ENCODE measurements at regions not wholly inside any gene's neighbourhood (a gene's known extent, or its start where the extent isn't known, plus 50 kb on each side); places are given as distances from the start of the nearest gene placed in this dataset.

GRCh38 chr3:117479095-117479494 lies 769.5 kb downstream of the TUSC7 start:
- no peak overlapping the region for H3K4me3 ChIP-seq
- no peak for TF ChIP-seq CTCF (IDR thresholded peaks at IDR 0.05; ENCODE audit: low read depth, low read length)
- no peak for DNase-seq (ENCODE audit: low read depth in 1 of 2, low spot score in 1 of 2)
- H3K27ac ChIP-seq, result no peak overlapping the region
- H3K27me3 ChIP-seq, result no peaks in the 10 kb centered on the region
- no peaks in the 10 kb centered on the region for H3K9me3 ChIP-seq (ENCODE audit: low read depth)
- peaks cover 9% of the 10 kb centered on the region for H3K4me1 ChIP-seq (ENCODE audit: low read depth)
- no peaks in the 10 kb centered on the region for H3K36me3 ChIP-seq

GRCh38 chr3:117480525-117480924 lies 770.9 kb downstream of the TUSC7 start:
- TF ChIP-seq CTCF (IDR thresholded peaks at IDR 0.05; ENCODE audit: low read depth, low read length), result no peak
- Histone ChIP-seq H3K9me3 (ENCODE audit: low read depth) (no peaks in the 10 kb centered on the region), H3K27me3 (no peaks in the 10 kb centered on the region), H3K4me3 (no peak overlapping the region), H3K4me1 (ENCODE audit: low read depth) (peaks cover 9% of the 10 kb centered on the region), H3K36me3 (no peaks in the 10 kb centered on the region), H3K27ac (no peak overlapping the region)
- DNase-seq (ENCODE audit: low read depth in 1 of 2, low spot score in 1 of 2), result no peak

GRCh38 chr3:117480972-117481371 lies 771.4 kb downstream of the TUSC7 start:
- no peaks in the 10 kb centered on the region for H3K9me3 ChIP-seq (ENCODE audit: low read depth)
- DNase-seq (ENCODE audit: low read depth in 1 of 2, low spot score in 1 of 2), result no peak
- H3K36me3 ChIP-seq, result no peaks in the 10 kb centered on the region
- H3K4me1 ChIP-seq (ENCODE audit: low read depth), result peaks cover 9% of the 10 kb centered on the region
- no peak overlapping the region for H3K4me3 ChIP-seq
- H3K27ac ChIP-seq, result no peak overlapping the region
- TF ChIP-seq CTCF (IDR thresholded peaks at IDR 0.05; ENCODE audit: low read depth, low read length), result no peak
- no peaks in the 10 kb centered on the region for H3K27me3 ChIP-seq

- no peak for TF ChIP-seq CTCF (IDR thresholded peaks at IDR 0.05; ENCODE audit: low read depth, low read length)
- H3K4me3 ChIP-seq, result no peak overlapping the region
- H3K27me3 ChIP-seq, result no peaks in the 10 kb centered on the region
- no peaks in the 10 kb centered on the region for H3K9me3 ChIP-seq (ENCODE audit: low read depth)
- peaks cover 9% of the 10 kb centered on the region for H3K4me1 ChIP-seq (ENCODE audit: low read depth)
- no peak for DNase-seq (ENCODE audit: low read depth in 1 of 2, low spot score in 1 of 2)
- H3K27ac ChIP-seq, result no peak overlapping the region
- H3K36me3 ChIP-seq, result no peaks in the 10 kb centered on the region
These were observed 774.3 kb downstream of the TUSC7 start for GRCh38 chr3:117483839-117484238.

- TF ChIP-seq CTCF (IDR thresholded peaks at IDR 0.05; ENCODE audit: low read depth, low read length), result no peak
- no peaks in the 10 kb centered on the region for H3K9me3 ChIP-seq (ENCODE audit: low read depth)
- H3K27ac ChIP-seq, result no peak overlapping the region
- no peaks in the 10 kb centered on the region for H3K27me3 ChIP-seq
- no peaks in the 10 kb centered on the region for H3K36me3 ChIP-seq
- no peak overlapping the region for H3K4me3 ChIP-seq
- no peak for DNase-seq (ENCODE audit: low read depth in 1 of 2, low spot score in 1 of 2)
- H3K4me1 ChIP-seq (ENCODE audit: low read depth), result peaks cover 2% of the 10 kb centered on the region
These were observed 776.3 kb downstream of the TUSC7 start for GRCh38 chr3:117485841-117486240.

Data from cardiac muscle cell (in vitro differentiated cells and primary cell).